ENCODE measurements at regions not wholly inside any gene's neighbourhood (a gene's known extent, or its start where the extent isn't known, plus 50 kb on each side); places are given as distances from the start of the nearest gene placed in this dataset.

- Mint-ChIP-seq H3K27me3 (ENCODE audit: low read depth, poor library complexity) (peaks cover 8% of the 10 kb centered on the region), H3K4me1 (peaks cover 6% of the 10 kb centered on the region), H3K4me3 (no peak overlapping the region), H3K27ac (no peak overlapping the region), H3K36me3 (ENCODE audit: low read depth) (no peaks in the 10 kb centered on the region), H3K9me3 (no peaks in the 10 kb centered on the region)
- DNase-seq, result no peak
- TF ChIP-seq CTCF (IDR thresholded peaks at IDR 0.05), result no peak
These were observed 66.1 kb upstream of the FAM204A start for GRCh38 chr10:118408181-118408580.

- H3K4me3 Mint-ChIP-seq, result no peak overlapping the region
- peaks cover 8% of the 10 kb centered on the region for H3K27me3 Mint-ChIP-seq (ENCODE audit: low read depth, poor library complexity)
- no peak for TF ChIP-seq CTCF (IDR thresholded peaks at IDR 0.05)
- no peak for DNase-seq
- H3K9me3 Mint-ChIP-seq, result no peaks in the 10 kb centered on the region
- H3K36me3 Mint-ChIP-seq (ENCODE audit: low read depth), result no peaks in the 10 kb centered on the region
- peaks cover 6% of the 10 kb centered on the region for H3K4me1 Mint-ChIP-seq
- H3K27ac Mint-ChIP-seq, result no peak overlapping the region
These were observed 65.7 kb upstream of the FAM204A start for GRCh38 chr10:118407777-118408176.

- H3K27me3 Mint-ChIP-seq (ENCODE audit: low read depth, poor library complexity), result peaks cover 8% of the 10 kb centered on the region
- H3K27ac Mint-ChIP-seq, result no peak overlapping the region
- H3K36me3 Mint-ChIP-seq (ENCODE audit: low read depth), result no peaks in the 10 kb centered on the region
- DNase-seq, result no peak
- peaks cover 7% of the 10 kb centered on the region for H3K9me3 Mint-ChIP-seq
- no peak for TF ChIP-seq CTCF (IDR thresholded peaks at IDR 0.05)
- no peak overlapping the region for H3K4me3 Mint-ChIP-seq
- peaks cover 6% of the 10 kb centered on the region for H3K4me1 Mint-ChIP-seq
These were observed 64.9 kb upstream of the FAM204A start for GRCh38 chr10:118407026-118407425.

- Mint-ChIP-seq H3K9me3 (peaks cover 14% of the 10 kb centered on the region), H3K27ac (no peak overlapping the region), H3K4me3 (no peak overlapping the region), H3K36me3 (ENCODE audit: low read depth) (no peaks in the 10 kb centered on the region), H3K27me3 (ENCODE audit: low read depth, poor library complexity) (peaks cover 8% of the 10 kb centered on the region), H3K4me1 (peaks cover 6% of the 10 kb centered on the region)
- DNase-seq, result no peak
- no peak for TF ChIP-seq CTCF (IDR thresholded peaks at IDR 0.05)
These were observed 63.8 kb upstream of the FAM204A start for GRCh38 chr10:118405928-118406327.

GRCh38 chr10:118403967-118404366, 61.8 kb upstream of the FAM204A start:
- Mint-ChIP-seq H3K36me3 (ENCODE audit: low read depth) (no peaks in the 10 kb centered on the region), H3K27me3 (ENCODE audit: low read depth, poor library complexity) (peaks cover 3% of the 10 kb centered on the region), H3K27ac (no peak overlapping the region), H3K9me3 (peaks cover 14% of the 10 kb centered on the region), H3K4me3 (no peak overlapping the region), H3K4me1 (peaks cover 6% of the 10 kb centered on the region)
- no peak for DNase-seq
- no peak for TF ChIP-seq CTCF (IDR thresholded peaks at IDR 0.05)

- Mint-ChIP-seq H3K36me3 (ENCODE audit: low read depth) (no peaks in the 10 kb centered on the region), H3K27ac (no peak overlapping the region), H3K4me1 (peaks cover 6% of the 10 kb centered on the region), H3K27me3 (ENCODE audit: low read depth, poor library complexity) (peaks cover 6% of the 10 kb centered on the region), H3K9me3 (peaks cover 14% of the 10 kb centered on the region), H3K4me3 (no peak overlapping the region)
- no peak for DNase-seq
- no peak for TF ChIP-seq CTCF (IDR thresholded peaks at IDR 0.05)
These were observed 59.6 kb upstream of the FAM204A start for GRCh38 chr10:118401708-118402193.
